ENCODE measurements at regions not wholly inside any gene's neighbourhood (a gene's known extent, or its start where the extent isn't known, plus 50 kb on each side); places are given as distances from the start of the nearest gene placed in this dataset.

- Mint-ChIP-seq H3K36me3 (ENCODE audit: low read depth) (no peaks in the 10 kb centered on the region), H3K4me3 (no peak overlapping the region), H3K9me3 (ENCODE audit: insufficient read depth) (no peaks in the 10 kb centered on the region), H3K27ac (no peak overlapping the region), H3K4me1 (ENCODE audit: low read depth) (no peaks in the 10 kb centered on the region), H3K27me3 (ENCODE audit: low read depth) (no peaks in the 10 kb centered on the region)
- CTCF ChIA-PET: no interaction called here
- no peak for DNase-seq
- no peak for ATAC-seq
- POLR2A ChIA-PET: no interaction called here
Measured at GRCh38 chr1:232682248-232682647, 52.3 kb upstream of the SIPA1L2 start.

DNA sequence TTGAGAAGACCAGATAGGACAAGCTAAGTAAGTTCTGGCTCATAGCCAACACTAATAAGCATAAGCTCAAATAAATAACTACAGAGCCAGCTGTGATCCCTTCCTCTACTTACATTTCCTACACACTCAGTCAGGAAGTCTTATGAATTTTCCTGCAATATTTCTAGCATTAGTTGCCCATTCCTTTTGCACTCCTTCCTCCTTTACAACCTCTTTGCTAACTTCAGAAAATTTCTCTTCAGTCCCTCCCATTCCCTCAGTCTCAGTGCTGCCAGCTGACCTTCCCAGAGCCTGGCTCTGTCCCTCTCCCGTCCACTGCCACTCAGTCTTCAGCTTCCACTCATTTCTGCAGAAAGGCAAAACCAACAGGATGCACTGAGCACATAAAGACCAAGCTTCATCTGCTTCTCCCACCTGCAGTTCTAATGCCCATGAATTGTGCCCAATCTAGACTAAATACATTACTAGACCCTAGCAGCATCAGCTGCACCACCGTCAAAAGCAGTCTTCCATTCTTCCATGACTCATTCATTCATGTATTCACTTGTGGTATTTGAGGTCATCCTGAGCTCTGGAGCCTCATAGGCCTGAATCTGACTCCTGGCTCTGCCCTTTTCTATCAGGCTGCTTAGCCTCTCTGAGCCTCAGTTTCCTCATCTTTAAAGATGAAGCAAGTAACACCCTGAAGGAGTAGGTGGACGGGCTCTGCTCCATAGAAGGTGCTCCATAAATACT, 54.6 kb upstream of the SIPA1L2 start:
- DNase-seq (no peak), ATAC-seq (no peak)
- ChIA-PET POLR2A (no interaction called here), CTCF (interaction anchor here (1.8 kb wide), 1 partner anchor 11 kb away, joined by 6 read pairs; no protein-coding TSS in a partner anchor)
- H3K4me1 Mint-ChIP-seq (ENCODE audit: low read depth): no peaks in the 10 kb centered on the region
- H3K36me3 Mint-ChIP-seq (ENCODE audit: low read depth): no peaks in the 10 kb centered on the region
- H3K27me3 Mint-ChIP-seq (ENCODE audit: low read depth): no peaks in the 10 kb centered on the region
- H3K9me3 Mint-ChIP-seq (ENCODE audit: insufficient read depth): no peaks in the 10 kb centered on the region
- no peak overlapping the region for H3K4me3 Mint-ChIP-seq
- no peak overlapping the region for H3K27ac Mint-ChIP-seq

DNA sequence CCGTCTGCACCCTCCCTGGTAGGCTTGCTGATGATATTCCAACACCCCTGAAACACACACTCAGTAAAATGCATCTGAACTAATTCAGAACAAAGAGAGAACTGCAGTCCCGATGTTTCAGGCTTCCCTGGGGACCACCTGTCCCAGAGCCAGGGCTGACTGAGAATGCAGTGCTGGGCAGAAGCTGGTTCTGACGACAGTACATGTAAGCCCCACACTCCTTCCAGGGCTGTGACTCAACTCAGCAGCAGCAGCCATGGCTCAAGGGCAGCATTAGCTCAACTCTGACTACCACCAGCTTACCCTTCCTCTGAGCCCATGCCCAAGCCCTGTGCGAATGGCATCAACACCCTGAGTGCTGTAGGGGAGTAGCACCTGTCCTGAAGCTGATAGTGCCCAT, 56.4 kb upstream of the SIPA1L2 start:
- no peaks in the 10 kb centered on the region for H3K9me3 Mint-ChIP-seq (ENCODE audit: insufficient read depth)
- no peak overlapping the region for H3K27ac Mint-ChIP-seq
- DNase-seq (no peak), ATAC-seq (no peak)
- H3K4me1 Mint-ChIP-seq (ENCODE audit: low read depth): no peaks in the 10 kb centered on the region
- H3K4me3 Mint-ChIP-seq: no peak overlapping the region
- no peaks in the 10 kb centered on the region for H3K27me3 Mint-ChIP-seq (ENCODE audit: low read depth)
- CTCF ChIA-PET: no interaction called here
- POLR2A ChIA-PET: no interaction called here
- no peaks in the 10 kb centered on the region for H3K36me3 Mint-ChIP-seq (ENCODE audit: low read depth)

GRCh38 chr1:232687304-232687703, 57.4 kb upstream of the SIPA1L2 start:
- H3K4me3 Mint-ChIP-seq: no peak overlapping the region
- ATAC-seq: no peak

DNA sequence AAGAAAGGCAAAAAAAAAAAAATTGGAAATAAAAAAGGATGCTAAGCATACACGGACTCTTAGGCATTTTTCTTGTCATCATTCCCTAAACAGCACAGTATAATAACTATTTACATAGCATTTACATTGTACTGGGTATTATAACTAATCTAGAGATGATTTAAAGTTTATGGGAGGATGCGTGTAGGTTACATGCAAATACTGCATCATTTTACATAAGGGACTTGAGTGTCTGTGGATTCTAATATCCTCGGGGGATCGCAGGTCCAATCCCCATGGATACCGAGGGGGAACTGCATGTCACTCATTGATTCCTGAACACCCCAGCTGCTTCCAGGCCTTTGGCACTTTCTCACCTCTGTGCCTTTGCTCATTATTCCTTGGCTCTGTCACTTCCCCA, 57.8 kb upstream of the SIPA1L2 start:
- H3K4me1 Mint-ChIP-seq (ENCODE audit: low read depth): no peaks in the 10 kb centered on the region
- DNase-seq (no peak), ATAC-seq (no peak)
- no peaks in the 10 kb centered on the region for H3K9me3 Mint-ChIP-seq (ENCODE audit: insufficient read depth)
- POLR2A ChIA-PET: no interaction called here
- no peak overlapping the region for H3K27ac Mint-ChIP-seq
- H3K4me3 Mint-ChIP-seq: no peak overlapping the region
- H3K36me3 Mint-ChIP-seq (ENCODE audit: low read depth): no peaks in the 10 kb centered on the region
- H3K27me3 Mint-ChIP-seq (ENCODE audit: low read depth): peaks cover 2% of the 10 kb centered on the region
- CTCF ChIA-PET: no interaction called here

More at GRCh38 chr1:232687304-232687703, 57.4 kb upstream of the SIPA1L2 start:
- ChIA-PET CTCF (no interaction called here), POLR2A (no interaction called here)
- DNase-seq: no peak
- H3K27me3 Mint-ChIP-seq (ENCODE audit: low read depth): peaks cover 2% of the 10 kb centered on the region
- no peaks in the 10 kb centered on the region for H3K9me3 Mint-ChIP-seq (ENCODE audit: insufficient read depth)
- H3K36me3 Mint-ChIP-seq (ENCODE audit: low read depth): no peaks in the 10 kb centered on the region
- no peak overlapping the region for H3K27ac Mint-ChIP-seq
- no peaks in the 10 kb centered on the region for H3K4me1 Mint-ChIP-seq (ENCODE audit: low read depth)

GRCh38 chr1:232688398-232688797, 58.5 kb upstream of the SIPA1L2 start:
- DNase-seq (no peak), ATAC-seq (no peak)
- CTCF ChIA-PET: no interaction called here
- H3K27me3 Mint-ChIP-seq (ENCODE audit: low read depth): peaks cover 2% of the 10 kb centered on the region
- H3K27ac Mint-ChIP-seq: no peak overlapping the region
- no peaks in the 10 kb centered on the region for H3K36me3 Mint-ChIP-seq (ENCODE audit: low read depth)
- H3K4me3 Mint-ChIP-seq: no peak overlapping the region
- H3K9me3 Mint-ChIP-seq (ENCODE audit: insufficient read depth): no peaks in the 10 kb centered on the region
- POLR2A ChIA-PET: no interaction called here
- no peaks in the 10 kb centered on the region for H3K4me1 Mint-ChIP-seq (ENCODE audit: low read depth)

- CTCF ChIA-PET: no interaction called here
- H3K27ac Mint-ChIP-seq: no peak overlapping the region
- no peaks in the 10 kb centered on the region for H3K36me3 Mint-ChIP-seq (ENCODE audit: low read depth)
- no peaks in the 10 kb centered on the region for H3K9me3 Mint-ChIP-seq (ENCODE audit: insufficient read depth)
- POLR2A ChIA-PET: interaction anchor here (0.6 kb wide), 1 partner anchor 77 kb away, joined by 4 read pairs; no protein-coding TSS in a partner anchor
- no peak for ATAC-seq
- H3K4me3 Mint-ChIP-seq: no peak overlapping the region
- H3K4me1 Mint-ChIP-seq (ENCODE audit: low read depth): no peaks in the 10 kb centered on the region
- DNase-seq: no peak
- H3K27me3 Mint-ChIP-seq (ENCODE audit: low read depth): peaks cover 2% of the 10 kb centered on the region
Measured at GRCh38 chr1:232689711-232690110, 59.8 kb upstream of the SIPA1L2 start.

- CTCF ChIA-PET: no interaction called here
- H3K9me3 Mint-ChIP-seq (ENCODE audit: insufficient read depth): no peaks in the 10 kb centered on the region
- H3K27me3 Mint-ChIP-seq (ENCODE audit: low read depth): peaks cover 2% of the 10 kb centered on the region
- H3K4me1 Mint-ChIP-seq (ENCODE audit: low read depth): no peaks in the 10 kb centered on the region
- H3K36me3 Mint-ChIP-seq (ENCODE audit: low read depth): no peaks in the 10 kb centered on the region
- no peak overlapping the region for H3K27ac Mint-ChIP-seq
- DNase-seq (no peak), ATAC-seq (no peak)
- POLR2A ChIA-PET: no interaction called here
- H3K4me3 Mint-ChIP-seq: no peak overlapping the region
Measured at GRCh38 chr1:232690285-232690935, 60.5 kb upstream of the SIPA1L2 start.

DNA sequence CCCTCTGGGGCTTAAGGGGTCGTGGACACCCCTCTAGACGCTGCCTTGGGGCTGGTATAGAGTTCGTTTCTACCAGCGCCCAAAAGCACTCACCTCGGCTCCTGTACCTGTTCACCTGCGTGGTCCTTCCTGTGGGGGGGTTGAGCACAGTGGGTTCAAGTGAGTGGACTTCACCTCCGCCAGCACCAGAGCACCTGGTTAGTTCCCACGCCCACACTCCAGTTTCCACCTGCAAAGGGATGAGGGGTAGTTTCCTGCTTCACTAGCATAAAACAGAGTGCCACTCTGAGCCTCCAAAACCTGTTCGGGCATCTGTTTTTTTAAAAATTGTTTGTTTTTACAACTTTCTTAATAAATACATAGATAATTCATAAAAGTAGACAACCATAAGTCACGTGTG, 64.5 kb upstream of the SIPA1L2 start:
- DNase-seq (no peak), ATAC-seq (no peak)
- Mint-ChIP-seq H3K27ac (no peak overlapping the region), H3K27me3 (ENCODE audit: low read depth) (peaks cover 2% of the 10 kb centered on the region), H3K4me3 (no peak overlapping the region), H3K36me3 (ENCODE audit: low read depth) (no peaks in the 10 kb centered on the region), H3K4me1 (ENCODE audit: low read depth) (no peaks in the 10 kb centered on the region), H3K9me3 (ENCODE audit: insufficient read depth) (no peaks in the 10 kb centered on the region)
- ChIA-PET CTCF (no interaction called here), POLR2A (no interaction called here)

DNA sequence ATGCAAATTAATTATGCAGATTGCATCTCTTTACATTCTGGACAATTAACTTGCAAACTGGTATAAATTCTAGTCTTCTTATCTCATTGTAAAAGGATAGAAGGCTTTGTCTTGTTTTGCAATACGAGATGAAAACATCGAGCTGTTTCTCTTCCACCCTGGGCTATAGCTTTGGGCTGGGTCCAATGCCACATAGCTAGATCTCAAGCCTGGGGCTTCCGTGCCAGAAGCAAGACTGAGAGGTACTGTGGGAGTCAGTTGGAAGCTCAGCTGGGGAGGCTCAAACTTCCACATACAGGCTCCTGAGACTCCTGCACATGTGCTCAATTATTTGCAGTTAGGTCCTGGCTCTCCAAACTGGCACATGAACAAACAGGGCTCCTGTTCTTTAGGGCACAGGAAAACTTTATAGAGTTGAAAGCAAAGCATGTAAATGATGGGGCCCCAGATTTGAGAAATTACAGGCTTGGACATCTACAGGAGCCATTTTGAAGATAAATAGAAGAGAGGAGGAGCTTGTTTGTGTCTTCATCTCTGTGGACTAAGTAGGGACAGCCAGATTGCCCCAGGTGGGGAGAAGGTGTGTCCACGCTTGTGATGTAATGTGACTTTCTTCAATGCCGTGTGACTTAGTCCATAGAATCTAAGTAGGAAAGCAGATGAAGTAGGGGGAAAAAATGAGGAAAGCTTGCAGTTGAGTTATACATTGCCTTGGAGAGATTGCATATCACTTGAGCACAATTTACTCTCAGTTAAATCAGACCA, 65.9 kb upstream of the SIPA1L2 start:
- ATAC-seq: no peak
- POLR2A ChIA-PET: no interaction called here
- Mint-ChIP-seq H3K4me1 (ENCODE audit: low read depth) (no peaks in the 10 kb centered on the region), H3K27me3 (ENCODE audit: low read depth) (peaks cover 2% of the 10 kb centered on the region), H3K27ac (no peak overlapping the region), H3K9me3 (ENCODE audit: insufficient read depth) (no peaks in the 10 kb centered on the region), H3K36me3 (ENCODE audit: low read depth) (no peaks in the 10 kb centered on the region), H3K4me3 (no peak overlapping the region)
- CTCF ChIA-PET: no interaction called here
- no peak for DNase-seq

GRCh38 chr1:232696466-232696865, 66.5 kb upstream of the SIPA1L2 start:
- CTCF ChIA-PET: no interaction called here

GRCh38 chr1:232697187-232697822, 67.4 kb upstream of the SIPA1L2 start:
- Mint-ChIP-seq H3K4me3 (no peak overlapping the region), H3K36me3 (ENCODE audit: low read depth) (no peaks in the 10 kb centered on the region), H3K9me3 (ENCODE audit: insufficient read depth) (no peaks in the 10 kb centered on the region), H3K27me3 (ENCODE audit: low read depth) (no peaks in the 10 kb centered on the region), H3K4me1 (ENCODE audit: low read depth) (no peaks in the 10 kb centered on the region), H3K27ac (no peak overlapping the region)
- no peak for ATAC-seq
- ChIA-PET POLR2A (no interaction called here), CTCF (interaction anchor here (1.2 kb wide), 1 partner anchor 96 kb away, joined by 3 read pairs; no protein-coding TSS in a partner anchor)
- DNase-seq: no peak

More at GRCh38 chr1:232696466-232696865, 66.5 kb upstream of the SIPA1L2 start:
- H3K4me1 Mint-ChIP-seq (ENCODE audit: low read depth): no peaks in the 10 kb centered on the region
- no peak overlapping the region for H3K4me3 Mint-ChIP-seq
- H3K9me3 Mint-ChIP-seq (ENCODE audit: insufficient read depth): no peaks in the 10 kb centered on the region
- POLR2A ChIA-PET: no interaction called here
- ATAC-seq (no peak), DNase-seq (no peak)
- H3K36me3 Mint-ChIP-seq (ENCODE audit: low read depth): no peaks in the 10 kb centered on the region
- peaks cover 2% of the 10 kb centered on the region for H3K27me3 Mint-ChIP-seq (ENCODE audit: low read depth)
- H3K27ac Mint-ChIP-seq: no peak overlapping the region
